Activated CD4-positive, alpha-beta memory T cell treated with anti-CD3 and anti-CD28 coated beads for 36 hours (primary cell): ENCODE measurements at regions not wholly inside any gene's neighbourhood (a gene's known extent, or its start where the extent isn't known, plus 50 kb on each side); places are given as distances from the start of the nearest gene placed in this dataset.

Experiments used
- CTCF ChIA-PET: fragments of 350-600 bp; sonication (Branson Sonifier 250); formaldehyde crosslinking; loops from one replicate; lab custom pipeline; 2021; ENCODE audit warnings: antibody characterized with exemption, inconsistent platforms; lab: Charles Lee
- POLR2A ChIA-PET: fragments of 350-600 bp; sonication (Branson Sonifier 250); formaldehyde crosslinking; loops from one replicate; lab custom pipeline; 2021; ENCODE audit warnings: antibody characterized with exemption; lab: Charles Lee
- DNase-seq: peaks from one replicate; pipeline ENCODE4 v3.0.0-alpha.2; 2020
- H3K27ac Mint-ChIP-seq: one replicate; pipeline ENCODE4 v1.8.0; 2021; ENCODE audit warnings: mixed read lengths
- H3K27me3 Mint-ChIP-seq: one replicate; pipeline ENCODE4 v1.8.0; 2021; ENCODE audit warnings: mixed read lengths
- H3K36me3 Mint-ChIP-seq: one replicate; pipeline ENCODE4 v1.8.0; 2021; ENCODE audit warnings: mixed read lengths
- H3K4me1 Mint-ChIP-seq: one replicate; pipeline ENCODE4 v1.8.0; 2021; ENCODE audit warnings: low read depth, mixed read lengths
- H3K4me3 Mint-ChIP-seq: one replicate; pipeline ENCODE4 v1.8.0; 2021; ENCODE audit warnings: mild to moderate bottlenecking, mixed read lengths
- H3K9me3 Mint-ChIP-seq: one replicate; pipeline ENCODE4 v1.8.0; 2021; ENCODE audit warnings: mixed read lengths
- intact Hi-C: fragments of 100-400 bp; cut with micrococcal nuclease; formaldehyde crosslinking; loops from one replicate; pipeline ENCODE4 v1.15.1; 2023

- Mint-ChIP-seq H3K36me3 (no peaks in the 10 kb centered on the region), H3K27me3 (no peaks in the 10 kb centered on the region), H3K27ac (no peak overlapping the region), H3K4me1 (no peaks in the 10 kb centered on the region), H3K4me3 (no peak overlapping the region), H3K9me3 (peaks cover 4% of the 10 kb centered on the region)
- DNase-seq, result no peak
- ChIA-PET POLR2A (no interaction called here), CTCF (no interaction called here)
- intact Hi-C loops, result no loop called here
Observed at GRCh38 chr4:59814402-59815010, 1385.6 kb upstream of the ADGRL3 start.

- ChIA-PET POLR2A (no interaction called here), CTCF (no interaction called here)
- Mint-ChIP-seq H3K27ac (no peak overlapping the region), H3K4me3 (no peak overlapping the region), H3K36me3 (no peaks in the 10 kb centered on the region), H3K27me3 (no peaks in the 10 kb centered on the region), H3K9me3 (peaks cover 5% of the 10 kb centered on the region), H3K4me1 (no peaks in the 10 kb centered on the region)
- intact Hi-C loops, result no loop called here
- DNase-seq, result no peak
Observed at GRCh38 chr4:59818656-59819055, 1381.5 kb upstream of the ADGRL3 start.

GRCh38 chr4:59823311-59823710 lies 1376.8 kb upstream of the ADGRL3 start:
- intact Hi-C loops, result no loop called here
- H3K4me1 Mint-ChIP-seq, result no peaks in the 10 kb centered on the region
- CTCF ChIA-PET, result no interaction called here
- no peak for DNase-seq
- POLR2A ChIA-PET, result no interaction called here
- H3K27ac Mint-ChIP-seq, result no peak overlapping the region
- no peaks in the 10 kb centered on the region for H3K36me3 Mint-ChIP-seq
- H3K4me3 Mint-ChIP-seq, result no peak overlapping the region
- peaks cover 13% of the 10 kb centered on the region for H3K9me3 Mint-ChIP-seq
- H3K27me3 Mint-ChIP-seq, result no peaks in the 10 kb centered on the region

GRCh38 chr4:59825104-59825503 lies 1375.0 kb upstream of the ADGRL3 start:
- H3K4me1 Mint-ChIP-seq, result no peaks in the 10 kb centered on the region
- H3K27ac Mint-ChIP-seq, result no peak overlapping the region
- DNase-seq, result no peak
- no peaks in the 10 kb centered on the region for H3K27me3 Mint-ChIP-seq
- POLR2A ChIA-PET, result no interaction called here
- H3K9me3 Mint-ChIP-seq, result peaks cover 18% of the 10 kb centered on the region
- no peak overlapping the region for H3K4me3 Mint-ChIP-seq
- H3K36me3 Mint-ChIP-seq, result no peaks in the 10 kb centered on the region
- intact Hi-C loops, result no loop called here
- CTCF ChIA-PET, result no interaction called here

- ChIA-PET POLR2A (no interaction called here), CTCF (no interaction called here)
- H3K27ac Mint-ChIP-seq, result no peak overlapping the region
- intact Hi-C loops, result no loop called here
- no peak overlapping the region for H3K4me3 Mint-ChIP-seq
- H3K4me1 Mint-ChIP-seq, result no peaks in the 10 kb centered on the region
- H3K27me3 Mint-ChIP-seq, result no peaks in the 10 kb centered on the region
- H3K9me3 Mint-ChIP-seq, result peaks cover 7% of the 10 kb centered on the region
- no peak for DNase-seq
- no peaks in the 10 kb centered on the region for H3K36me3 Mint-ChIP-seq
Observed at GRCh38 chr4:59831746-59832145, 1368.4 kb upstream of the ADGRL3 start.

- intact Hi-C loops, result no loop called here
- ChIA-PET CTCF (no interaction called here), POLR2A (no interaction called here)
Observed at GRCh38 chr4:59834943-59835342, 1365.2 kb upstream of the ADGRL3 start.

GRCh38 chr4:59837751-59838150 lies 1362.4 kb upstream of the ADGRL3 start:
- no peak for DNase-seq
- Mint-ChIP-seq H3K36me3 (no peaks in the 10 kb centered on the region), H3K27ac (no peak overlapping the region), H3K27me3 (no peaks in the 10 kb centered on the region), H3K4me3 (no peak overlapping the region), H3K4me1 (no peaks in the 10 kb centered on the region), H3K9me3 (peaks cover 21% of the 10 kb centered on the region)
- POLR2A ChIA-PET, result no interaction called here
- intact Hi-C loops, result no loop called here
- CTCF ChIA-PET, result no interaction called here

More at GRCh38 chr4:59834943-59835342, 1365.2 kb upstream of the ADGRL3 start:
- H3K4me1 Mint-ChIP-seq, result no peaks in the 10 kb centered on the region
- no peaks in the 10 kb centered on the region for H3K27me3 Mint-ChIP-seq
- no peak for DNase-seq
- no peaks in the 10 kb centered on the region for H3K36me3 Mint-ChIP-seq
- H3K9me3 Mint-ChIP-seq, result peaks cover 13% of the 10 kb centered on the region
- H3K4me3 Mint-ChIP-seq, result no peak overlapping the region
- no peak overlapping the region for H3K27ac Mint-ChIP-seq

GRCh38 chr4:59838236-59838635 lies 1361.9 kb upstream of the ADGRL3 start:
- no peaks in the 10 kb centered on the region for H3K4me1 Mint-ChIP-seq
- H3K36me3 Mint-ChIP-seq, result no peaks in the 10 kb centered on the region
- H3K27ac Mint-ChIP-seq, result no peak overlapping the region
- intact Hi-C loops, result no loop called here
- ChIA-PET CTCF (no interaction called here), POLR2A (no interaction called here)
- DNase-seq, result no peak
- H3K27me3 Mint-ChIP-seq, result no peaks in the 10 kb centered on the region
- H3K4me3 Mint-ChIP-seq, result no peak overlapping the region
- peaks cover 23% of the 10 kb centered on the region for H3K9me3 Mint-ChIP-seq

GRCh38 chr4:59841698-59842097 lies 1358.4 kb upstream of the ADGRL3 start:
- H3K4me1 Mint-ChIP-seq, result no peaks in the 10 kb centered on the region
- POLR2A ChIA-PET, result no interaction called here

GRCh38 chr4:59848457-59848856 lies 1351.7 kb upstream of the ADGRL3 start:
- intact Hi-C loops, result no loop called here
- no peaks in the 10 kb centered on the region for H3K36me3 Mint-ChIP-seq
- H3K9me3 Mint-ChIP-seq, result peaks cover 30% of the 10 kb centered on the region
- no peak overlapping the region for H3K4me3 Mint-ChIP-seq
- ChIA-PET POLR2A (no interaction called here), CTCF (no interaction called here)
- no peak for DNase-seq
- no peak overlapping the region for H3K27ac Mint-ChIP-seq
- H3K4me1 Mint-ChIP-seq, result no peaks in the 10 kb centered on the region
- no peaks in the 10 kb centered on the region for H3K27me3 Mint-ChIP-seq

More at GRCh38 chr4:59841698-59842097, 1358.4 kb upstream of the ADGRL3 start:
- no peak overlapping the region for H3K4me3 Mint-ChIP-seq
- H3K9me3 Mint-ChIP-seq, result peaks cover 45% of the 10 kb centered on the region
- CTCF ChIA-PET, result no interaction called here
- intact Hi-C loops, result no loop called here
- H3K36me3 Mint-ChIP-seq, result no peaks in the 10 kb centered on the region
- H3K27me3 Mint-ChIP-seq, result no peaks in the 10 kb centered on the region
- H3K27ac Mint-ChIP-seq, result no peak overlapping the region
- no peak for DNase-seq

- intact Hi-C loops, result no loop called here
- no peaks in the 10 kb centered on the region for H3K27me3 Mint-ChIP-seq
- ChIA-PET POLR2A (no interaction called here), CTCF (no interaction called here)
- no peak overlapping the region for H3K4me3 Mint-ChIP-seq
- no peak for DNase-seq
- no peaks in the 10 kb centered on the region for H3K4me1 Mint-ChIP-seq
- no peak overlapping the region for H3K27ac Mint-ChIP-seq
- H3K9me3 Mint-ChIP-seq, result peaks cover 10% of the 10 kb centered on the region
- H3K36me3 Mint-ChIP-seq, result no peaks in the 10 kb centered on the region
Observed at GRCh38 chr4:59855630-59856352, 1344.3 kb upstream of the ADGRL3 start.

- Mint-ChIP-seq H3K4me3 (no peak overlapping the region), H3K27ac (no peak overlapping the region), H3K27me3 (no peaks in the 10 kb centered on the region), H3K9me3 (peaks cover 3% of the 10 kb centered on the region), H3K4me1 (no peaks in the 10 kb centered on the region), H3K36me3 (no peaks in the 10 kb centered on the region)
- ChIA-PET CTCF (no interaction called here), POLR2A (no interaction called here)
- intact Hi-C loops, result no loop called here
- no peak for DNase-seq
Observed at GRCh38 chr4:59869056-59869455, 1331.1 kb upstream of the ADGRL3 start.

- intact Hi-C loops, result no loop called here
- peaks cover 3% of the 10 kb centered on the region for H3K9me3 Mint-ChIP-seq
- no peak overlapping the region for H3K27ac Mint-ChIP-seq
- no peaks in the 10 kb centered on the region for H3K27me3 Mint-ChIP-seq
- H3K4me1 Mint-ChIP-seq, result no peaks in the 10 kb centered on the region
- POLR2A ChIA-PET, result no interaction called here
- CTCF ChIA-PET, result no interaction called here
- no peak overlapping the region for H3K4me3 Mint-ChIP-seq
- no peaks in the 10 kb centered on the region for H3K36me3 Mint-ChIP-seq
- DNase-seq, result no peak
Observed at GRCh38 chr4:59869559-59869958, 1330.6 kb upstream of the ADGRL3 start.
